ENCODE measurements at regions not wholly inside any gene's neighbourhood (a gene's known extent, or its start where the extent isn't known, plus 50 kb on each side); places are given as distances from the start of the nearest gene placed in this dataset.

DNA sequence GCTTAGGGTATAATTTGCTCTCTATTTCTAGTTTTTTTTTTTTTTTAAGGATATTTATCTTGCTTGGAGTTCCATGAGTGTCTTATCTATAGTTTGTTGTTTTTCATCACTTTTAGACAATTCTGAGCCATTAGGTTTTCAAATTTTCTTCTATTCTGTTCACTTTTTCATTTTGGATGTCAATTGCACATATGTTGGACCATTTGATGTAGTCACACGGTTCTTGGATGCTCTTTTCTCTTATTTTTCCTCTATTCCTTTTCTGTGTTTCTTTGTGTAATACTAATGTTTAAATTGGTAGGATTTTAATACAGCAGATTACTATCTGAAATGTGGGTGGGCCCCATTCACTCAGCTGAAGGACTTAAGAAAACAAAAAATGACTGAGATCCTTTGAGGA lies 292.6 kb downstream of the CALCRL start (continued):
- TF ChIP-seq ZNF121 (CRISPR knock-in tag; IDR thresholded peaks at IDR 0.05) (no peak), FOXJ3 (CRISPR knock-in tag; IDR thresholded peaks at IDR 0.05; ENCODE audit: borderline replicate concordance) (no peak), TCF7 (CRISPR knock-in tag; IDR thresholded peaks at IDR 0.05; ENCODE audit: low read depth) (no peak), OVOL2 (CRISPR knock-in tag; IDR thresholded peaks at IDR 0.05; ENCODE audit: borderline replicate concordance) (no peak)
- TF ChIP-seq, protein P1, sequence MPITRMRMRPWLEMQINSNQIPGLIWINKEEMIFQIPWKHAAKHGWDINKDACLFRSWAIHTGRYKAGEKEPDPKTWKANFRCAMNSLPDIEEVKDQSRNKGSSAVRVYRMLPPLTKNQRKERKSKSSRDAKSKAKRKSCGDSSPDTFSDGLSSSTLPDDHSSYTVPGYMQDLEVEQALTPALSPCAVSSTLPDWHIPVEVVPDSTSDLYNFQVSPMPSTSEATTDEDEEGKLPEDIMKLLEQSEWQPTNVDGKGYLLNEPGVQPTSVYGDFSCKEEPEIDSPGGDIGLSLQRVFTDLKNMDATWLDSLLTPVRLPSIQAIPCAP (CRISPR knock-in tag; IDR thresholded peaks at IDR 0.05) = no peak
- TF ChIP-seq, protein P2, sequence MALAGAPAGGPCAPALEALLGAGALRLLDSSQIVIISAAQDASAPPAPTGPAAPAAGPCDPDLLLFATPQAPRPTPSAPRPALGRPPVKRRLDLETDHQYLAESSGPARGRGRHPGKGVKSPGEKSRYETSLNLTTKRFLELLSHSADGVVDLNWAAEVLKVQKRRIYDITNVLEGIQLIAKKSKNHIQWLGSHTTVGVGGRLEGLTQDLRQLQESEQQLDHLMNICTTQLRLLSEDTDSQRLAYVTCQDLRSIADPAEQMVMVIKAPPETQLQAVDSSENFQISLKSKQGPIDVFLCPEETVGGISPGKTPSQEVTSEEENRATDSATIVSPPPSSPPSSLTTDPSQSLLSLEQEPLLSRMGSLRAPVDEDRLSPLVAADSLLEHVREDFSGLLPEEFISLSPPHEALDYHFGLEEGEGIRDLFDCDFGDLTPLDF (CRISPR knock-in tag; IDR thresholded peaks at IDR 0.05) = no peak
- TF ChIP-seq, protein P3, sequence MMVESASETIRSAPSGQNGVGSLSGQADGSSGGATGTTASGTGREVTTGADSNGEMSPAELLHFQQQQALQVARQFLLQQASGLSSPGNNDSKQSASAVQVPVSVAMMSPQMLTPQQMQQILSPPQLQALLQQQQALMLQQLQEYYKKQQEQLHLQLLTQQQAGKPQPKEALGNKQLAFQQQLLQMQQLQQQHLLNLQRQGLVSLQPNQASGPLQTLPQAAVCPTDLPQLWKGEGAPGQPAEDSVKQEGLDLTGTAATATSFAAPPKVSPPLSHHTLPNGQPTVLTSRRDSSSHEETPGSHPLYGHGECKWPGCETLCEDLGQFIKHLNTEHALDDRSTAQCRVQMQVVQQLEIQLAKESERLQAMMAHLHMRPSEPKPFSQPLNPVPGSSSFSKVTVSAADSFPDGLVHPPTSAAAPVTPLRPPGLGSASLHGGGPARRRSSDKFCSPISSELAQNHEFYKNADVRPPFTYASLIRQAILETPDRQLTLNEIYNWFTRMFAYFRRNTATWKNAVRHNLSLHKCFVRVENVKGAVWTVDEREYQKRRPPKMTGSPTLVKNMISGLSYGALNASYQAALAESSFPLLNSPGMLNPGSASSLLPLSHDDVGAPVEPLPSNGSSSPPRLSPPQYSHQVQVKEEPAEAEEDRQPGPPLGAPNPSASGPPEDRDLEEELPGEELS (CRISPR knock-in tag; IDR thresholded peaks at IDR 0.05) = no peak
- TF ChIP-seq, protein P4, sequence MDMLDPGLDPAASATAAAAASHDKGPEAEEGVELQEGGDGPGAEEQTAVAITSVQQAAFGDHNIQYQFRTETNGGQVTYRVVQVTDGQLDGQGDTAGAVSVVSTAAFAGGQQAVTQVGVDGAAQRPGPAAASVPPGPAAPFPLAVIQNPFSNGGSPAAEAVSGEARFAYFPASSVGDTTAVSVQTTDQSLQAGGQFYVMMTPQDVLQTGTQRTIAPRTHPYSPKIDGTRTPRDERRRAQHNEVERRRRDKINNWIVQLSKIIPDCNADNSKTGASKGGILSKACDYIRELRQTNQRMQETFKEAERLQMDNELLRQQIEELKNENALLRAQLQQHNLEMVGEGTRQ (CRISPR knock-in tag; IDR thresholded peaks at IDR 0.05) = no peak

DNA sequence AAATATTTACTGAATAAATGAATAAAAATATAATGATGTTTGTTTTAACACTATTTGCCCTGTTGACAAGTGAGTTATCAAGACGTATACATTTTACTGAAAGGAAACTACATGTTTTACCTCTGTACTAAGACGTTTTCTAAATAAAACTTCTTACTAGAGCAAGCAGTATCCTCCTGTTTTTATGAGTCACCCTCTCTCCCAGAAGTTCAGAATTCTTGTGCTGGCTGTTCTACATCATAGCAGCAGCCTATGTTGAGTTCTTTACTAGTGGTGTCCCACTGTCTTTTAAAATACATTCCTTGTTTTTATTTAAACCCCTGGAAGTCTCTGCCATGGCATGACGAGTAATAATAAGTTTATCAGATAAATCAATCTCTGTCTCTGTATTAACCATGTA lies 297.4 kb downstream of the CALCRL start:
- Mint-ChIP-seq H3K4me1 (no peaks in the 10 kb centered on the region), H3K9me3 (peaks cover 14% of the 10 kb centered on the region), H3K36me3 (peaks cover 7% of the 10 kb centered on the region), H3K4me3 (no peak overlapping the region), H3K27ac (no peak overlapping the region), H3K27me3 (ENCODE audit: low read depth) (no peaks in the 10 kb centered on the region)
- TF ChIP-seq FOXJ3 (CRISPR knock-in tag; IDR thresholded peaks at IDR 0.05; ENCODE audit: borderline replicate concordance) (no peak), PRRX2 (CRISPR knock-in tag; IDR thresholded peaks at IDR 0.05) (no peak), KAT7 (CRISPR knock-in tag; IDR thresholded peaks at IDR 0.05; ENCODE audit: borderline replicate concordance) (no peak), ESRRA (CRISPR knock-in tag; IDR thresholded peaks at IDR 0.05; ENCODE audit: borderline replicate concordance) (no peak), TP53 (CRISPR knock-in tag; IDR thresholded peaks at IDR 0.05) (no peak), SOX15 (CRISPR knock-in tag; IDR thresholded peaks at IDR 0.05) (no peak), NR3C1 (CRISPR knock-in tag; conservative IDR thresholded peaks at IDR 0.05; ENCODE audit: low read depth) (no peak)
- TF ChIP-seq, protein P5, sequence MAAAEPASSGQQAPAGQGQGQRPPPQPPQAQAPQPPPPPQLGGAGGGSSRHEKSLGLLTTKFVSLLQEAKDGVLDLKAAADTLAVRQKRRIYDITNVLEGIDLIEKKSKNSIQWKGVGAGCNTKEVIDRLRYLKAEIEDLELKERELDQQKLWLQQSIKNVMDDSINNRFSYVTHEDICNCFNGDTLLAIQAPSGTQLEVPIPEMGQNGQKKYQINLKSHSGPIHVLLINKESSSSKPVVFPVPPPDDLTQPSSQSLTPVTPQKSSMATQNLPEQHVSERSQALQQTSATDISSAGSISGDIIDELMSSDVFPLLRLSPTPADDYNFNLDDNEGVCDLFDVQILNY (CRISPR knock-in tag; IDR thresholded peaks at IDR 0.05) = no peak
- TF ChIP-seq, protein P6, sequence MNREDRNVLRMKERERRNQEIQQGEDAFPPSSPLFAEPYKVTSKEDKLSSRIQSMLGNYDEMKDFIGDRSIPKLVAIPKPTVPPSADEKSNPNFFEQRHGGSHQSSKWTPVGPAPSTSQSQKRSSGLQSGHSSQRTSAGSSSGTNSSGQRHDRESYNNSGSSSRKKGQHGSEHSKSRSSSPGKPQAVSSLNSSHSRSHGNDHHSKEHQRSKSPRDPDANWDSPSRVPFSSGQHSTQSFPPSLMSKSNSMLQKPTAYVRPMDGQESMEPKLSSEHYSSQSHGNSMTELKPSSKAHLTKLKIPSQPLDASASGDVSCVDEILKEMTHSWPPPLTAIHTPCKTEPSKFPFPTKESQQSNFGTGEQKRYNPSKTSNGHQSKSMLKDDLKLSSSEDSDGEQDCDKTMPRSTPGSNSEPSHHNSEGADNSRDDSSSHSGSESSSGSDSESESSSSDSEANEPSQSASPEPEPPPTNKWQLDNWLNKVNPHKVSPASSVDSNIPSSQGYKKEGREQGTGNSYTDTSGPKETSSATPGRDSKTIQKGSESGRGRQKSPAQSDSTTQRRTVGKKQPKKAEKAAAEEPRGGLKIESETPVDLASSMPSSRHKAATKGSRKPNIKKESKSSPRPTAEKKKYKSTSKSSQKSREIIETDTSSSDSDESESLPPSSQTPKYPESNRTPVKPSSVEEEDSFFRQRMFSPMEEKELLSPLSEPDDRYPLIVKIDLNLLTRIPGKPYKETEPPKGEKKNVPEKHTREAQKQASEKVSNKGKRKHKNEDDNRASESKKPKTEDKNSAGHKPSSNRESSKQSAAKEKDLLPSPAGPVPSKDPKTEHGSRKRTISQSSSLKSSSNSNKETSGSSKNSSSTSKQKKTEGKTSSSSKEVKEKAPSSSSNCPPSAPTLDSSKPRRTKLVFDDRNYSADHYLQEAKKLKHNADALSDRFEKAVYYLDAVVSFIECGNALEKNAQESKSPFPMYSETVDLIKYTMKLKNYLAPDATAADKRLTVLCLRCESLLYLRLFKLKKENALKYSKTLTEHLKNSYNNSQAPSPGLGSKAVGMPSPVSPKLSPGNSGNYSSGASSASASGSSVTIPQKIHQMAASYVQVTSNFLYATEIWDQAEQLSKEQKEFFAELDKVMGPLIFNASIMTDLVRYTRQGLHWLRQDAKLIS (CRISPR knock-in tag; IDR thresholded peaks at IDR 0.05; ENCODE audit: borderline replicate concordance) = no peak
- TF ChIP-seq, protein P7, sequence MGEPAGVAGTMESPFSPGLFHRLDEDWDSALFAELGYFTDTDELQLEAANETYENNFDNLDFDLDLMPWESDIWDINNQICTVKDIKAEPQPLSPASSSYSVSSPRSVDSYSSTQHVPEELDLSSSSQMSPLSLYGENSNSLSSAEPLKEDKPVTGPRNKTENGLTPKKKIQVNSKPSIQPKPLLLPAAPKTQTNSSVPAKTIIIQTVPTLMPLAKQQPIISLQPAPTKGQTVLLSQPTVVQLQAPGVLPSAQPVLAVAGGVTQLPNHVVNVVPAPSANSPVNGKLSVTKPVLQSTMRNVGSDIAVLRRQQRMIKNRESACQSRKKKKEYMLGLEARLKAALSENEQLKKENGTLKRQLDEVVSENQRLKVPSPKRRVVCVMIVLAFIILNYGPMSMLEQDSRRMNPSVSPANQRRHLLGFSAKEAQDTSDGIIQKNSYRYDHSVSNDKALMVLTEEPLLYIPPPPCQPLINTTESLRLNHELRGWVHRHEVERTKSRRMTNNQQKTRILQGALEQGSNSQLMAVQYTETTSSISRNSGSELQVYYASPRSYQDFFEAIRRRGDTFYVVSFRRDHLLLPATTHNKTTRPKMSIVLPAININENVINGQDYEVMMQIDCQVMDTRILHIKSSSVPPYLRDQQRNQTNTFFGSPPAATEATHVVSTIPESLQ (CRISPR knock-in tag; IDR thresholded peaks at IDR 0.05) = no peak
- TF ChIP-seq, protein P8, sequence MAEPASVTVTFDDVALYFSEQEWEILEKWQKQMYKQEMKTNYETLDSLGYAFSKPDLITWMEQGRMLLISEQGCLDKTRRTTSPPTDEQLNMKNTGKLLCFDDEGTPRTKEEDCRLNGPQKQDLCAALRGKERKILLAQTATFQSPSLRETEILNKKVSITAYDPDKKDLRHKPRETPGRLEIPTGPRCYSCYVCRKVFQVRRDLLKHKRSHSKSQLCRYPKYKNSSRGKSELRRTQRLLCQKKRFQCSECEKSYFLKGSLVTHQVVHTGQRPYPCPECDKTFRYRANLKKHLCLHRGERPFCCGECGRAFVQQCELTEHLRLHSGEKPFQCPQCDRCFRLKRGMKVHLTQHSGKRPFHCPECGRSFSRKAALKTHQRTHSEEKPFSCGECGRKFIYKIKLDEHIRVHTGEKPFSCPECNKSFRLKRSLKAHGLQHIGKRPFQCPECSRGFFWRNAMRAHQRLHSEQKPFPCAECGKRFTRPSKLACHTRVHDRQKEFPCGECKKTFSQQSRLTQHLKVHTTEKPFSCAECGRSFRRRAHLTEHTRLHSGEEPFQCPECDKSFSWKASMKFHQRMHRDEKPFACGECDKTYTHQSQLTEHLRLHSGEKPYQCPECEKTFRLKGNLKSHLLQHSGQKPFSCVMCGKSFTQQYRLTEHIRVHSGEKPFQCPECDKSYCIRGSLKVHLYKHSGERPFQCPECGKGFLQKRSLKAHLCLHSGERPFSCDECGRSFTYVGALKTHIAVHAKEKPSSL (CRISPR knock-in tag; conservative IDR thresholded peaks at IDR 0.05) = no peak
- TF ChIP-seq, protein P9, sequence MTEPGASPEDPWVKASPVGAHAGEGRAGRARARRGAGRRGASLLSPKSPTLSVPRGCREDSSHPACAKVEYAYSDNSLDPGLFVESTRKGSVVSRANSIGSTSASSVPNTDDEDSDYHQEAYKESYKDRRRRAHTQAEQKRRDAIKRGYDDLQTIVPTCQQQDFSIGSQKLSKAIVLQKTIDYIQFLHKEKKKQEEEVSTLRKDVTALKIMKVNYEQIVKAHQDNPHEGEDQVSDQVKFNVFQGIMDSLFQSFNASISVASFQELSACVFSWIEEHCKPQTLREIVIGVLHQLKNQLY (CRISPR knock-in tag; IDR thresholded peaks at IDR 0.05) = no peak
- TF ChIP-seq, protein P10, sequence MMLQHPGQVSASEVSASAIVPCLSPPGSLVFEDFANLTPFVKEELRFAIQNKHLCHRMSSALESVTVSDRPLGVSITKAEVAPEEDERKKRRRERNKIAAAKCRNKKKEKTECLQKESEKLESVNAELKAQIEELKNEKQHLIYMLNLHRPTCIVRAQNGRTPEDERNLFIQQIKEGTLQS (CRISPR knock-in tag; conservative IDR thresholded peaks at IDR 0.05) = no peak
- ATAC-seq (no peak), DNase-seq (ENCODE audit: low spot score) (no peak)
- POLR2A ChIA-PET = no interaction called here
- CTCF ChIA-PET = interaction anchor here (0.6 kb wide), 1 partner anchor 268 kb away, joined by 7 read pairs; no protein-coding TSS in a partner anchor
